Upper lobe of left lung (tissue), 4 donors: ENCODE measurements at regions not wholly inside any gene's neighbourhood (a gene's known extent, or its start where the extent isn't known, plus 50 kb on each side); places are given as distances from the start of the nearest gene placed in this dataset.

ENCODE experiments used
- CTCF ChIP-seq, 6 experiments: fragments of 450-650 bp in 4 of 6; fragments of 200-600 bp in 2 of 6; sonication (generic) in 2 of 6; IDR thresholded peaks; one replicate each; pipeline ENCODE4 v1.5.1; 2016 to 2019; ENCODE audit warnings: antibody characterized with exemption in 6 of 6
- POLR2A ChIP-seq, 4 donors: fragments of 450-650 bp; IDR thresholded peaks; one replicate each; pipeline ENCODE4 v1.5.1; 2016 to 2017; ENCODE audit warnings: antibody characterized with exemption in 4 of 4, mild to moderate bottlenecking in 2 of 4
- POLR2AphosphoS5 ChIP-seq, 2 donors: sonication (generic); formaldehyde crosslinking; IDR thresholded peaks; one replicate each; pipeline ENCODE4 v1.5.1; 2017; ENCODE audit warnings: antibody characterized with exemption in 2 of 2

GRCh38 chr3:102183186-102183585 is 251.6 kb upstream of the ZPLD1 start:
- TF ChIP-seq POLR2A (IDR thresholded peaks at IDR 0.05) (no peak), CTCF (IDR thresholded peaks at IDR 0.05) (no peak), POLR2AphosphoS5 (IDR thresholded peaks at IDR 0.05) (no peak)
